HG03442 (cell line): ENCODE measurements at regions not wholly inside any gene's neighbourhood (a gene's known extent, or its start where the extent isn't known, plus 50 kb on each side); places are given as distances from the start of the nearest gene placed in this dataset.
"Not testable (repeated sequence)": the region's sequence is repeated elsewhere in the genome, so short reads cannot be mapped to it uniquely, and the experiment has no call there.

Source experiments
- ATAC-seq: cut with Tn5 transposase; IDR thresholded peaks from one replicate; pipeline ENCODE4 v1.9.1; 2021; ENCODE audit warnings: mild to moderate bottlenecking, moderate library complexity; ENCODE audit not compliant: unreplicated experiment

DNA sequence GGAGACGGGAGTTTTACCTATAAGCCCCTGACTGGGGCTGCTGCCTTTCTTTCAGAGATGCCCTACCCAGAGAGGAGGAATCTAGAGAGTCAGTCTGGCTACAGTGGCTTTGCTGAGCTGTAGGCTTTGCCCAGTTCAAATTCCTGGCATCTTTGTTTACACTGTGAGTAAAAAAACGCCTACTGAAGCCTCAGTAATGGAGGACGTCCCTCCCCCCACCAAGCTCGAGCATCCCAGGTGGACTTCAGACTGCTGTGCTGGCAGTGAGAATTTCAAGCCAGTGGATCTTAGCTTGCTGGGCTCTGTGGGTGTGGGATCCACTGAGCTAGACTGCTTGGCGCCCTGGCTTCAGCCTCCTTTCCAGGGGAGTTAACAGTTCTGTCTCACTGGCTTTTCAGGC is 237.1 kb upstream of the NT5E start:
- not testable (repeated sequence) for ATAC-seq

DNA sequence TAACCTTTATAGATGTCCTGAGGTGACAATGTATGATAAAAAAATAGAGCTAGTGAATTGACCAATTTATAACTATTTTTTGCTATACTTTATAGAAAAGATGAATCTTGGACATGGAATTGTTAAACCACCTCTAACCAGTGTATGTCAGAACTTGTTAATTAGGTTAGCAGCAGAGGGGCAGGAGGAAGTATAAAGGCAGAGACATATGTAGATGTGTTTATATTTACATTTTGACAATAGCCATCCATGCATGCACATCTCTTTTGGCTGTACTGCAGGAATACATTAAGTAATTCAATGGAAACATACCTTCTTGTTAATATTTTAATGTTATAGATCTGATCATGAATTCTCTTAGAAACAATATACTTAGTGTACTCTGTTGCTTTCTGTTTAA is 254.6 kb upstream of the NT5E start:
- ATAC-seq = no peak

GRCh38 chr6:85193339-85193738 is 256.5 kb upstream of the NT5E start:
- no peak for ATAC-seq

- no peak for ATAC-seq
These were observed 257.3 kb upstream of the NT5E start for GRCh38 chr6:85192596-85192995.

DNA sequence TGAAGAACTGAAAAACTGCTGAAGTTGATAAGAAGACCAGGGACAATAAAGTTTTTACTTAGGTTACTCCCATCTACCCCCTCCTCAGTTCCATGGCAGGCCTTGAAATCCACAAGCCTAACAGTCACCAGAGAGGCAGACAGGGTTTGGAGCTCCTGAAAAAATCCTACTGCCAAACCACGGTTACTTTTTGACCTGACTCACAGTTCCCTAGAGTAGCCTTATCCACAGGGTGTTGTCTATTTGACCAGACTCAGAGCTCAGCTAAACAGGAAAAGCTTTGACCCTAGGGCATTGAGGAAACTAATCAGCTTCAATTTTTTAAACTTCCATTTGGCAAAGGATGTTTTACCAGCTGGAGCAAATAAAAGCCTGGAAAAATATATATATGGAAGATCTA is 257.7 kb upstream of the NT5E start:
- ATAC-seq = no peak

GRCh38 chr6:85191656-85192055 is 258.2 kb upstream of the NT5E start:
- ATAC-seq = no peak

- ATAC-seq = no peak
These were observed 263.2 kb upstream of the NT5E start for GRCh38 chr6:85186546-85187175.

GRCh38 chr6:85185977-85186376 is 263.9 kb upstream of the NT5E start:
- no peak for ATAC-seq

- ATAC-seq = no peak
These were observed 266.0 kb upstream of the NT5E start for GRCh38 chr6:85183841-85184240.

DNA sequence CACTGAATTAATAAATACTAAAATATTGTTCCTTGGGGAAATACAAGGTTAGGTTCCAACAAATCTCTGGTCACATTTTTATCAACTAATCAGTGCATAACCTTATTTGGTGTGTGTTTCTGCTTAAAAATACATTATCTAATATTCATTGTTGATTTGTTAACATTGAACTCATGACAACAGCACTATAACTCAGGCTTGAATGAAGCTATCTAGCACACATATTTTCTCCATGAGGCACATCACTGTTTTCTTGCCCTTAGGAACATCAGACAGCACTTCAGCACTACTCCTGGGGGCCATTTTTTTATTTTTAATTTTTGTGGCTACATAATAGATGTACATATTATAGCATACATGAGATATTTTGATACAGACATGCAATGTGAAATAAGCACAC is 277.2 kb upstream of the NT5E start:
- ATAC-seq = no peak

DNA sequence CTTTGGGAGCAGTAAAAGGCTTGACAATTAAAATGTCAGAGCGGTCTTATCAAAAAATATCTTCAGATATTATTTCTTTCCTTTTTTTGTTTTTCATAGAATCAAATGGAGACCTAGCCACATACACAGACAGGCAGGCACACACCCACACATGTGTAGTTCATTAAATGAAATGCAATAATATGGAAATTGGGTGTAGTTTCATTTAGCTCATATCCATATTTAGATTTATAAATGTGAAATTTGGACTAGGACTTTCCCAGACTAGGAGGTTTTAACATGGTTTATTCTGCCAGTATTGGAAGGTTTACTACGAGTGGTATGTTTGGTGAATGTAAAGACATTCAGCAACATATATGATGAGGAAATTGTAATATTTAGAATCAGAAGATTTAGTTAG is 277.7 kb upstream of the NT5E start:
- ATAC-seq = no peak

GRCh38 chr6:85169189-85169588 is 280.7 kb upstream of the NT5E start:
- ATAC-seq = no peak

GRCh38 chr6:85168146-85168545 is 281.7 kb upstream of the NT5E start:
- no peak for ATAC-seq

- ATAC-seq = no peak
These were observed 283.7 kb upstream of the NT5E start for GRCh38 chr6:85166114-85166741.

DNA sequence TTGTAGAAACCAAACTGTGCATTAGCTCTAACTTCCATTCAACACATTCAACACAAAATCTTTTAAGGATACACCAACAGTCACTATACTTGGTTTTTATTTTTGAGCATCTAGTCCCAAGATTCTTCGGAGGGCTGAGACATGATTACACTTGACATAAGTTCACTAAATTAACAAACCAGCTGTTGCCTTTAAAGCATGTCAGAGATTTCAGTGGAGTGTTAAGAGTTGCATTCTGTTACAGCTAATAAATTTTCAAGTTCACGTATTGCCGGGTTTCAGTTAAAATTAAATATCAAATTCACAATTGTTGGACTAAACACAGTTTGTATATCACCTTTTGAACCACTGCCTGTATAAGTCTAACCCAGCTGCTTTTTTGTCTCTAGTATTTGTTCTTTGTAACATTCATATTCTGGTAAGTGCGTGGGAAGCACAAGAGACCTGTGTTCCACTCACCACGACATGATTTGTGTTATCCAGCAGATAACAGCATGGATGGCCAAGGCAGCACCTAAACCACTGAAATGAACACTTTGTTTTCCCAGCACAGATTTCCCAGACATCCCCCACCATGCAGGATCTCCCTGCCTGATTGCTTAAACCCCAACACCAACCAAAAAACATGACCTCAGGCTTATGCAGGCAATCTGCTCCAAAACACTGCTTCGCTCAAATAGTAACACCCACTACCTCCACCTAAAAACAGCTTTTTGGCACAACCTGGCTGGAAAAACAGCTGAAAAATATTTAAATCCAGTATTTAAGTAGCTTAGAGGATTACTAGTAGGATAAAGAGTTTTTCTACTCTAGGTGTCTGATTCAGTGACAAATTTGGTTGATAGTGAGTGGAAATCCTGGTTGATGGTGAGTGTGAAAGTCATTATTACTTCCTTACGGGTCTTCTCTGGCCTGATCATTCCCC is 286.5 kb upstream of the NT5E start:
- ATAC-seq = no peak

DNA sequence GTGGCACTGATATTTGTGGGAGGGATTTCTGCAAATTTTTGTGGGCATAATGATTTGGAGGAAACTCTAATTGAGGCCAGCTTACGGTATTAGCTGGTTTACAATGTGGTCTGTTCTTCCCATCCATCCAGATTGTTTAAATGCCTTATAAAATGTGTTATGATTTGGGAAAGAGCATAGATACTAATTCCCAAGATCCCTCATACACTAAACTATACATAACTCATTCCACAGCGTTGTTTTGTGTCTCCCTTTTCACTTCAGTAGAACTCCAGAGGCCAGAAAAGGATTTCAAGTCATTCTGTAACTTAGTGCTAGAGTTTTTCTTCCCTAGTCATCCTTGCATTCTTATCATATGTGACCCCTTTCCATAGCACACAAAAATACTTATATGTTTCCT is 292.6 kb upstream of the NT5E start:
- ATAC-seq = no peak

- no peak for ATAC-seq
These were observed 306.2 kb upstream of the NT5E start for GRCh38 chr6:85143676-85144075.

GRCh38 chr6:85137865-85138264 is 312.0 kb upstream of the NT5E start:
- ATAC-seq = no peak

DNA sequence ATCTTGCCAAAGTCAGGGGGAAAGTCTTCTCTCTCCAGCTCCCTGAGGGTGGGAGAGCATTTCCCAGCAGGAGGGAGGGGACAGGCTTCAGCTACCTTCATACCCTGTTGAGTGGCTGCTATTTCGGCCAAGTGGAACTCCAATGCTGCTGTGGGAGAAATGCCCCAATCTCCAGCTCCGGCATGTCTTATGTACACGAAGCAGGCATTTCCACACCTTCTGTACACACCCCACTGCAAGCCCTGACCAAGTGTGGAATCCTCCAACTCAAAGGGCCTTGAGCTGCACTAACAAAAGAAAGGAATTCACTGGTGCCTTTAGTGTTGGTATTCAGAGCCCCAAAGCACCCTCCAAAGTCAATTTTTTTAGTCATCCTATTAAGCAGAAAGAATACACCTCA is 313.6 kb upstream of the NT5E start:
- no peak for ATAC-seq

DNA sequence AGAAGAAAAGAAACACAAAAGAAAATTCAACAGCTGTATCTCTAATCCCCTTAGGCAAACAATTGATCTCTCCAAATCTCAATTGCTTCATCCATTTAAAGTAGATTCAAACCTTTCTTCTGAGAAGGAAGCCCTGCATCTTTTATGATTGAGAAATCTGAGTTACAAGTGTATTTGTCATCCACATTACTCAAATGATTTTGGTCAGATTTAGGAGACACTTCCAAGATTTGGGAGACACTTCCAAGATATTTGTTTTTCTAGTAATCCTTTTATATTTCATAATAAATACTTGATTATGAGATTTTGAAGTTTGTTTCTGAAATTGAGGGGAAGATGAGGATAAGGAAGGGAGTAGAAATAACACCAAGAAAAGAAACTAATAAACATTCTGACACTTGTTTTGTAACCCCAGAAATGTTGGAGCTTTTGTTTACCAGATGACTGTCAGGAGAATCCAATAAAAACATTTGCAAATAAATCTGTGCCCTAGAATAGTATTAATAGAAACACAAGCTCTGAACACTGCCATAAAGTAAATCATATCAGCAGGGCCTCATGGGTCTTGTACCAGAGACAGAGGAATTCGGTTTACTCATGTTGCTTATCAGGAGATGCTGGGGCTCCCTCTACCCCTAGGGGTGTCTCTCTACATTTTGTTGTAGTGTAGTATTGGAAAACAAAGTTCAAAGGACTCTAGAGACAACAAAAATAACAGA is 314.3 kb upstream of the NT5E start:
- ATAC-seq = no peak

DNA sequence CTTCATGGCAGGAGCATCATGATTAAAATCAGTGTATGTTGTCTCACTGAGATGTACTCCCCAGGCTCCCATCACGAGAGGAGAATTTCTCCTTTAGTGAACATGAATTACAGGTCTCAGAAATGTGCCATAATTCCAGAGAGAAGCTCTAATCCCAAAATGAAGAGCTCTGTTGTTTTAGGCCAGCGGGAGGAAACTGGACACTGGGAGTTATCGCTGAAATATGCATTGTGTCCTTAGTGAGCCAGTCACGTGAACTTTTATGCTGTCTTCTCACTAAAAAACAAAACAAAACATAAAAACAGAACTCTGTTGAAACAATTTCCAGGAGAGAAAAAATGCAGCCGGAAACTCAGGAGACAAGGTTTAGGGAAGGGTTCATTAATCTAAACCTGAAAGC is 315.7 kb upstream of the NT5E start:
- no peak for ATAC-seq
